GM12878 (cell line): ENCODE measurements at regions not wholly inside any gene's neighbourhood (a gene's known extent, or its start where the extent isn't known, plus 50 kb on each side); places are given as distances from the start of the nearest gene placed in this dataset.

Experiments
- BCL3 ChIP-seq: IDR thresholded peaks from 2 replicates; pipeline ENCODE4 v1.6.1; 2011; ENCODE audit warnings: borderline replicate concordance, low read depth, mild to moderate bottlenecking, moderate library complexity, low read length; ENCODE audit not compliant: insufficient read depth, poor library complexity, severe bottlenecking
- CBX5 ChIP-seq: sonication (generic); IDR thresholded peaks from 2 replicates; pipeline ENCODE4 v1.6.1; 2016; ENCODE audit warnings: low read depth, moderate library complexity, mild to moderate bottlenecking, inconsistent platforms
- CREM ChIP-seq: IDR thresholded peaks from 2 replicates; pipeline ENCODE4 v1.6.1; 2014; ENCODE audit warnings: antibody characterized with exemption, low read depth
- EP300 ChIP-seq, 2 experiments: fragments of 150-350 bp in 1 of 2; IDR thresholded peaks; 2 replicates each; pipeline ENCODE4 v1.6.1; 2011 to 2012; ENCODE audit warnings: low read depth in 2 of 2, low read length in 2 of 2, borderline replicate concordance in 1 of 2, improper control_type of control experiment in 1 of 2, inconsistent platforms in 1 of 2; ENCODE audit not compliant: control insufficient read depth in 1 of 2
- HCFC1 ChIP-seq: fragments of 150-350 bp; IDR thresholded peaks from 2 replicates; pipeline ENCODE4 v1.6.1; 2014; ENCODE audit warnings: low read length
- IKZF2 ChIP-seq, 2 experiments: fragments of 450-650 bp; IDR thresholded peaks; 2 replicates each; pipeline ENCODE4 v1.6.1; 2017; ENCODE audit warnings: mild to moderate bottlenecking in 2 of 2, moderate library complexity in 2 of 2
- MTA3 ChIP-seq: IDR thresholded peaks from 2 replicates; pipeline ENCODE4 v1.6.1; 2012; ENCODE audit warnings: low read length, inconsistent platforms, borderline replicate concordance
- PAX5 ChIP-seq: IDR thresholded peaks from 2 replicates; pipeline ENCODE4 v1.6.1; 2011; ENCODE audit warnings: low read depth, low read length, borderline replicate concordance
- RB1 ChIP-seq: fragments of 450-650 bp; formaldehyde crosslinking; IDR thresholded peaks from 2 replicates; pipeline ENCODE4 v1.6.1; 2017; ENCODE audit warnings: mild to moderate bottlenecking, borderline replicate concordance
- SKIL ChIP-seq: fragments of 450-650 bp; IDR thresholded peaks from 2 replicates; pipeline ENCODE4 v1.6.1; 2017; ENCODE audit warnings: mild to moderate bottlenecking, low read depth, inconsistent platforms; ENCODE audit not compliant: poor library complexity, severe bottlenecking
- ZBED1 ChIP-seq: IDR thresholded peaks from 2 replicates; pipeline ENCODE4 v1.6.1; 2016; ENCODE audit warnings: borderline replicate concordance
- ZNF217 ChIP-seq: fragments of 450-650 bp; IDR thresholded peaks from 2 replicates; pipeline ENCODE4 v1.6.1; 2017; ENCODE audit warnings: antibody characterized with exemption, mild to moderate bottlenecking
- ZNF24 ChIP-seq: fragments of 450-650 bp; IDR thresholded peaks from 2 replicates; pipeline ENCODE4 v1.6.1; 2017; ENCODE audit warnings: antibody characterized with exemption, mild to moderate bottlenecking
- TF ChIP-seq, protein P1 (sequence below): fragments of 450-650 bp; IDR thresholded peaks from 2 replicates; pipeline ENCODE4 v1.6.1; 2016; ENCODE audit warnings: mild to moderate bottlenecking
- TF ChIP-seq, protein P2 (sequence below): IDR thresholded peaks from 2 replicates; pipeline ENCODE4 v1.6.1; 2012; ENCODE audit warnings: low read length, inconsistent platforms

- TF ChIP-seq, protein P1, sequence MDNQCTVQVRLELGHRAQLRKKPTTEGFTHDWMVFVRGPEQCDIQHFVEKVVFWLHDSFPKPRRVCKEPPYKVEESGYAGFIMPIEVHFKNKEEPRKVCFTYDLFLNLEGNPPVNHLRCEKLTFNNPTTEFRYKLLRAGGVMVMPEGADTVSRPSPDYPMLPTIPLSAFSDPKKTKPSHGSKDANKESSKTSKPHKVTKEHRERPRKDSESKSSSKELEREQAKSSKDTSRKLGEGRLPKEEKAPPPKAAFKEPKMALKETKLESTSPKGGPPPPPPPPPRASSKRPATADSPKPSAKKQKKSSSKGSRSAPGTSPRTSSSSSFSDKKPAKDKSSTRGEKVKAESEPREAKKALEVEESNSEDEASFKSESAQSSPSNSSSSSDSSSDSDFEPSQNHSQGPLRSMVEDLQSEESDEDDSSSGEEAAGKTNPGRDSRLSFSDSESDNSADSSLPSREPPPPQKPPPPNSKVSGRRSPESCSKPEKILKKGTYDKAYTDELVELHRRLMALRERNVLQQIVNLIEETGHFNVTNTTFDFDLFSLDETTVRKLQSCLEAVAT, result 0 out of 2 replicates have a peak, but pooled peaks have one; percentile 40
- TF ChIP-seq RB1 (no peak), MTA3 (0 out of 2 replicates have a peak, but pooled peaks have one; percentile 52), PAX5 (0 out of 2 replicates have a peak, but pooled peaks have one; percentile 16), CREM (peak; percentile 74), EP300 (IDR thresholded peaks at IDR 0.05; ENCODE audit: borderline replicate concordance in 1 of 2, control insufficient read depth in 1 of 2, low read depth in 2 of 2, low read length in 2 of 2) (peak in 1 of 2 experiments; percentile 87; a peak in 2 of 4 replicates), ZNF24 (0 out of 2 replicates have a peak, but pooled peaks have one; percentile 2), SKIL (peak; percentile 72), ZBED1 (no peak), BCL3 (peak; percentile 75), ZNF217 (peak; percentile 46; the same call in 1 of the 2 replicates), CBX5 (peak; percentile 89; the same call in 1 of the 2 replicates), HCFC1 (no peak), IKZF2 (IDR thresholded peaks at IDR 0.05) (peak; percentile 82 to 83)
- TF ChIP-seq, protein P2, sequence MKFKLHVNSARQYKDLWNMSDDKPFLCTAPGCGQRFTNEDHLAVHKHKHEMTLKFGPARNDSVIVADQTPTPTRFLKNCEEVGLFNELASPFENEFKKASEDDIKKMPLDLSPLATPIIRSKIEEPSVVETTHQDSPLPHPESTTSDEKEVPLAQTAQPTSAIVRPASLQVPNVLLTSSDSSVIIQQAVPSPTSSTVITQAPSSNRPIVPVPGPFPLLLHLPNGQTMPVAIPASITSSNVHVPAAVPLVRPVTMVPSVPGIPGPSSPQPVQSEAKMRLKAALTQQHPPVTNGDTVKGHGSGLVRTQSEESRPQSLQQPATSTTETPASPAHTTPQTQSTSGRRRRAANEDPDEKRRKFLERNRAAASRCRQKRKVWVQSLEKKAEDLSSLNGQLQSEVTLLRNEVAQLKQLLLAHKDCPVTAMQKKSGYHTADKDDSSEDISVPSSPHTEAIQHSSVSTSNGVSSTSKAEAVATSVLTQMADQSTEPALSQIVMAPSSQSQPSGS, result peak; percentile 83
Measured at GRCh38 chr14:61866932-61867920, 105.0 kb downstream of the SNAPC1 start (continued).
